Gastroesophageal sphincter (tissue), 3 donors: ENCODE measurements at regions not wholly inside any gene's neighbourhood (a gene's known extent, or its start where the extent isn't known, plus 50 kb on each side); places are given as distances from the start of the nearest gene placed in this dataset.

ENCODE experiments used
- EP300 ChIP-seq: sonication (generic); formaldehyde crosslinking; IDR thresholded peaks from one replicate; pipeline ENCODE4 v1.6.1; 2017; ENCODE audit warnings: antibody characterized with exemption, mild to moderate bottlenecking
- POLR2A ChIP-seq, 2 donors: fragments of 450-650 bp; IDR thresholded peaks; one replicate each; pipeline ENCODE4 v1.6.1; 2017; ENCODE audit warnings: antibody characterized with exemption in 2 of 2, mild to moderate bottlenecking in 2 of 2, moderate library complexity in 1 of 2
- POLR2AphosphoS5 ChIP-seq: sonication (generic); formaldehyde crosslinking; IDR thresholded peaks from one replicate; pipeline ENCODE4 v1.6.1; 2017; ENCODE audit warnings: antibody characterized with exemption
- TF ChIP-seq, protein P1 (sequence below), 4 experiments: fragments of 200-600 bp in 2 of 4; fragments of 450-650 bp in 2 of 4; sonication (generic) in 1 of 4; IDR thresholded peaks; one replicate each; pipeline ENCODE4 v1.5.1; 2017 to 2019; ENCODE audit warnings: antibody characterized with exemption in 4 of 4, mild to moderate bottlenecking in 2 of 4, moderate library complexity in 2 of 4

DNA sequence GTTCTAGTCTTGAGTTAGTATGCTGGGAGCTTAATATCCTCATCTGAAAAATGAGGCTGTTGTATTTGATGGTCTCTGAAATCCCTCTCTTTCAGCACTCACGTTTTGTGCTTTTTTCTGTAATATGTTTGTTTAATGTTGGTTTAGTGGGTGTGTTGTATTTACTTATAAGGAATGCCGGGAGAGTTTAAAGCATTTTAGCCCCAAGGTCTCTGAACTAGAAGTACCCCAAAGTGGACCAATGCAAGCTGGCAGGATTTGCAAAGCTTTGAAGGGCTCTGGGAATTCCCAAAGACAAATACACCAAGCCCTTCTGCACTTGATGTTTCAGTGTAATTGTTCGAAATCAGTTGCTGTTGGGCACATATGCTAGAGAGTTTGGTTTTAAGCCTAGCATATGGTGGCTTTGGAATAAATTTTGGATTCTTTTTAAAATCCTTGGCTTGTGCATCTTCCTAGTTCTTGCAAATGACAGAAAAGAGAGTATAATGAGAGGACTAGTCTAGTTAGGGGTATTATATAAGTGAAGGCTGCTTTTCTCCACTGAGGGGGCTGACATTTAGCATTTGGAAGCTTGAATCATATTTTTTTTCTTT is 371.4 kb upstream of the BOD1L1 start:
- TF ChIP-seq, protein P1, sequence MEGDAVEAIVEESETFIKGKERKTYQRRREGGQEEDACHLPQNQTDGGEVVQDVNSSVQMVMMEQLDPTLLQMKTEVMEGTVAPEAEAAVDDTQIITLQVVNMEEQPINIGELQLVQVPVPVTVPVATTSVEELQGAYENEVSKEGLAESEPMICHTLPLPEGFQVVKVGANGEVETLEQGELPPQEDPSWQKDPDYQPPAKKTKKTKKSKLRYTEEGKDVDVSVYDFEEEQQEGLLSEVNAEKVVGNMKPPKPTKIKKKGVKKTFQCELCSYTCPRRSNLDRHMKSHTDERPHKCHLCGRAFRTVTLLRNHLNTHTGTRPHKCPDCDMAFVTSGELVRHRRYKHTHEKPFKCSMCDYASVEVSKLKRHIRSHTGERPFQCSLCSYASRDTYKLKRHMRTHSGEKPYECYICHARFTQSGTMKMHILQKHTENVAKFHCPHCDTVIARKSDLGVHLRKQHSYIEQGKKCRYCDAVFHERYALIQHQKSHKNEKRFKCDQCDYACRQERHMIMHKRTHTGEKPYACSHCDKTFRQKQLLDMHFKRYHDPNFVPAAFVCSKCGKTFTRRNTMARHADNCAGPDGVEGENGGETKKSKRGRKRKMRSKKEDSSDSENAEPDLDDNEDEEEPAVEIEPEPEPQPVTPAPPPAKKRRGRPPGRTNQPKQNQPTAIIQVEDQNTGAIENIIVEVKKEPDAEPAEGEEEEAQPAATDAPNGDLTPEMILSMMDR (IDR thresholded peaks at IDR 0.05), result no peak
- TF ChIP-seq POLR2A (IDR thresholded peaks at IDR 0.05), result no peak
- TF ChIP-seq POLR2AphosphoS5, result no peak
- no peak for TF ChIP-seq EP300
